Activated CD8-positive, alpha-beta memory T cell treated with anti-CD3 and anti-CD28 coated beads, Interleukin-2, amount 10 ng/mL, durations not matched to agents 7 days and 5 days (primary cell): ENCODE measurements at regions not wholly inside any gene's neighbourhood (a gene's known extent, or its start where the extent isn't known, plus 50 kb on each side); places are given as distances from the start of the nearest gene placed in this dataset.

Source experiments
- ATAC-seq: fragments of 150-1000 bp; cut with Tn5 transposase; one replicate; pipeline ENCODE4 v1.10.0; 2021; ENCODE audit warnings: moderate library complexity
- CTCF ChIA-PET: fragments of 350-600 bp; sonication (Branson Sonifier 250); formaldehyde crosslinking; loops from one replicate; lab custom pipeline; 2021; ENCODE audit warnings: antibody characterized with exemption; lab: Charles Lee
- DNase-seq: peaks from one replicate; pipeline ENCODE4 v3.0.0-alpha.2; 2020
- H3K27ac Mint-ChIP-seq: one replicate; pipeline ENCODE4 v1.8.0; 2021; ENCODE audit warnings: mild to moderate bottlenecking, mixed read lengths
- H3K27me3 Mint-ChIP-seq: one replicate; pipeline ENCODE4 v1.8.0; 2021; ENCODE audit warnings: mixed read lengths
- H3K36me3 Mint-ChIP-seq: one replicate; pipeline ENCODE4 v1.8.0; 2021; ENCODE audit warnings: mild to moderate bottlenecking, mixed read lengths
- H3K4me1 Mint-ChIP-seq: one replicate; pipeline ENCODE4 v1.8.0; 2021; ENCODE audit warnings: mixed read lengths
- H3K4me3 Mint-ChIP-seq: one replicate; pipeline ENCODE4 v1.8.0; 2021; ENCODE audit warnings: mild to moderate bottlenecking, moderate library complexity, mixed read lengths
- H3K9me3 Mint-ChIP-seq: one replicate; pipeline ENCODE4 v1.8.0; 2022; ENCODE audit warnings: low read depth, mixed read lengths

DNA sequence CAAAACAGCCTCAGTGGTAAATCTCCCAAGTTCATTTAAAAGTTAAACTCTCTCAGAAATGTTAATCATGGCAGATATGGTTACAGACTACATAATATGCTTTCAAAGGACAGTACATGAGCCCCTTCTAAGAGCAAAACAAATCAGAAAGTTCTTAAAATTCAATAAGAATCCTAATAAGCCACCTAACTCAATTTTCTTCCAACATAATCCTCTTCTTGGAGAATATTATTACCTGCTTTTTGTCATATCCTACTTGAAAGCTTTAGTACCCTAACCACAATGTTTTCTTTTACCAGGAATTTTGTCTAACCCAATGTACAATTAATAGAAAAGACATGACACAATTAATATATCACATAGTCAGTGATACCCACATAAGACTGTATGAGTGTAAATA lies 236.5 kb upstream of the ATP2B1 start:
- Mint-ChIP-seq H3K4me3 (no peak overlapping the region), H3K27me3 (no peaks in the 10 kb centered on the region), H3K27ac (no peak overlapping the region), H3K9me3 (no peaks in the 10 kb centered on the region), H3K4me1 (peaks cover 17% of the 10 kb centered on the region), H3K36me3 (peaks cover 2% of the 10 kb centered on the region)
- CTCF ChIA-PET: no interaction called here
- DNase-seq: no peak
- no peak for ATAC-seq

DNA sequence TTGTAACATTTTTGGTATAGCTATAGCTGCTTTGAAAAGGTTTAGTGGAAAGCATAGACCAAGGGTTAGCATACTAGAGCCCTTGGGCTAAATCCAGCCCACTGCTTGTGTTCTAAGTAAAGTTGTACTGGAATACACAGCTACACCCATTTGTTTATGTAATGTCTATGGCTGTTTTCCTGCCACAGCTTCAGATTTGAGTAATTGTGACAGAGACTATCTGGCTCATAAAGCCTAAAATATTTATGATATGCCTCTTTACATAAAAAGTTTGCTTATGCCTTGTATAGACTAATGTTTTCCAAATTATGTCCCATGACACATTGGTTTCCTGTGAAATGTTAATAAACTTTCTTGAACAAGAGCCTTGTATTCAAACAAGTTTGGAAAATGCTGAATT lies 234.8 kb upstream of the ATP2B1 start:
- no peak for DNase-seq
- ATAC-seq: no peak
- Mint-ChIP-seq H3K27ac (no peak overlapping the region), H3K27me3 (no peaks in the 10 kb centered on the region), H3K36me3 (peaks cover 2% of the 10 kb centered on the region), H3K9me3 (peaks cover 3% of the 10 kb centered on the region), H3K4me3 (no peak overlapping the region), H3K4me1 (peaks cover 12% of the 10 kb centered on the region)
- CTCF ChIA-PET: no interaction called here

DNA sequence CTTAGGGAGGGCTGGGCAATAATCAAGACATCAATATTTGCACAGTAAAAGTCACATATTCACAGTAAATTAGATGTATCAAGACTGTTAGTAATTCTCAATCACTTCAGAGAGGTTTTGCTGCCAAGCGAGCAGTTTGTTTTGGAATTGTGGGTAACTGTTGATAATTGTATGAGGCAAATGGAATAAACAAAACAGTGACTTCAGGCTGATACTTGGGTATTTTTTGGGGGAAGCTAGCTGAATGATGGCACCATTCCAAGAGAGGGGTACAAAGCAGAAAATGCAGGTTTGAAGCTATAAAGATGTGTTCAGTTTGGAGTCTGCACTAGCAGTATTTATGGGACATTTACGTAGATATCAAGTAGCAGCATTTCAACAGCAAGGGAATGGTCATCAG lies 232.8 kb upstream of the ATP2B1 start:
- Mint-ChIP-seq H3K27ac (no peak overlapping the region), H3K9me3 (peaks cover 3% of the 10 kb centered on the region), H3K36me3 (peaks cover 2% of the 10 kb centered on the region), H3K27me3 (no peaks in the 10 kb centered on the region), H3K4me3 (no peak overlapping the region), H3K4me1 (peaks cover 10% of the 10 kb centered on the region)
- DNase-seq (no peak), ATAC-seq (no peak)
- CTCF ChIA-PET: no interaction called here

DNA sequence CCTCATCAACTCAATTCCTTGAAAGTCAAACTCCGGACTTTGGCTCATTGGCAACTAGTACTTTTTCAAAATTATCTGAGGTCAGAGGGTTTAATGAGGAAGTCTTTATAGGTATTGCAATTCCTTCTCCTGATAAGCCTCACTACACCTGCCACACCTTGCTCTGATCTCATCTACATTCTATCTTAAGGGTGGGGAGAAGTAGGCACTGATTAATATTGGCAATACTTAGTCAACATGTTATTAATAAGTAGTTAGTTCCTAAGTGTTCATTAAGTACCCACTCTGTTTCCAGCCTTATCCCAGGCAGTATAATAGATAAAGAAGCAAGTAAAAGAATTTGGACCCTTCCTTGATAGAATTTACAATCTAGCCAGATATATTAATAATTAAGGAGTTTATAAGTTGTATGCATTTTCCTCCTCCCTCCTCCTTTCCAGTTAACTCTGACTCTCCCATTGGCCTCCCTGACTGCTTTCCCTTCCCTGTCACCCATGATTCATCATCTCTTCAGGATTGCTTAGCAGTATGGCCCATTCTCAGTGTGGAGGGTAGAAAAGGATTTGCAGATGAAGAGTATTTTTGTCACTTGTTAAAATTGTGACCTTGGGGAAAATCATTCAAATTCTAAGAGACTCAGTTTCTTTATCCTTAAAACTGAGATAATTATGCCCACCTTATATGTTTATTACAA lies 231.0 kb upstream of the ATP2B1 start:
- ATAC-seq (no peak), DNase-seq (no peak)
- Mint-ChIP-seq H3K36me3 (peaks cover 2% of the 10 kb centered on the region), H3K4me3 (no peak overlapping the region), H3K27me3 (no peaks in the 10 kb centered on the region), H3K4me1 (peaks cover 22% of the 10 kb centered on the region), H3K27ac (no peak overlapping the region), H3K9me3 (peaks cover 3% of the 10 kb centered on the region)
- CTCF ChIA-PET: no interaction called here

DNA sequence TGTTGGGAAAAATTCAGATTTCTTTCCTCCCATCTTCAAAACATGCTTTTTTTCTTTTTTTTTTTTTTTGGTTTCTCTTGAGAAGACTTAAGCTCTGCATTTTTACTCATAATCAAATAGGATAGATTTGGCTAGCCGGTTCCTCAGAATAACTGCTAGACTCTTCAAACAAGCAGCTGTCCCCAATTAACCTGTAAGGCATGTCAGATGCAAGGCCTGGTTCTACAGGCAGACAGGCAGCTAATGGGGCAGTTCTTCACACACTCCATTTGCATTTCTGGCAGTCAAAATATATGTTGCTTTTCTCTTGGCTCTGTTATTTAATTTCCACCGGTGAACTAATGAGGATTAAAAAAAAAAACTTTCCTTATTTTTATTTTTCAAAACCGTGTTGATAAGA lies 228.0 kb upstream of the ATP2B1 start:
- H3K27ac Mint-ChIP-seq: no peak overlapping the region
- H3K4me3 Mint-ChIP-seq: no peak overlapping the region
- H3K9me3 Mint-ChIP-seq: peaks cover 3% of the 10 kb centered on the region
- DNase-seq (no peak), ATAC-seq (no peak)
- peaks cover 1% of the 10 kb centered on the region for H3K36me3 Mint-ChIP-seq
- H3K4me1 Mint-ChIP-seq: peaks cover 20% of the 10 kb centered on the region
- CTCF ChIA-PET: interaction anchor here (0.7 kb wide), 1 partner anchor 55 kb away, joined by 3 read pairs; no protein-coding TSS in a partner anchor
- H3K27me3 Mint-ChIP-seq: no peaks in the 10 kb centered on the region

DNA sequence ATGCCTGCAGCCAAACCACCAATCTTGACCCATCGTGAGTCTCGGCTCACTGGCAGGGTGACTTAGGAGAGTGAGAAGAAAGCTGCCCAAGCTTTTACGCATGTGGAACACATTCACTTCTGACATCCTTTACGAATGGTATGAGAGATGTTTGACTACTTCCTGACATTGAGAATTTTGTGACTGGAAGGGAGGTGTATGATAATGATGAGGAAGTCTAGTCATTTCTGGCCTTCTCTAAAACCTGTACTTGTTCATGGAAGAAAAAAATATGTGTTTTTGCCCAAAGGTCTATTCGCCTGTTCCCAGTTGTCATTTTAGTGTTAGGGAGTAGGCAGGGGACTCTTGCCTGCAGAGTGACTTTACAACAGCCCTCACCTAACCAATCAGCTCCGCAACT lies 227.2 kb upstream of the ATP2B1 start:
- DNase-seq (no peak), ATAC-seq (peak; percentile 49)
- H3K27ac Mint-ChIP-seq: no peak overlapping the region
- peaks cover 3% of the 10 kb centered on the region for H3K9me3 Mint-ChIP-seq
- peaks cover 1% of the 10 kb centered on the region for H3K36me3 Mint-ChIP-seq
- CTCF ChIA-PET: interaction anchor here (0.7 kb wide), 1 partner anchor 56 kb away, joined by 3 read pairs; no protein-coding TSS in a partner anchor
- H3K4me1 Mint-ChIP-seq: peaks cover 20% of the 10 kb centered on the region
- H3K27me3 Mint-ChIP-seq: no peaks in the 10 kb centered on the region
- no peak overlapping the region for H3K4me3 Mint-ChIP-seq

DNA sequence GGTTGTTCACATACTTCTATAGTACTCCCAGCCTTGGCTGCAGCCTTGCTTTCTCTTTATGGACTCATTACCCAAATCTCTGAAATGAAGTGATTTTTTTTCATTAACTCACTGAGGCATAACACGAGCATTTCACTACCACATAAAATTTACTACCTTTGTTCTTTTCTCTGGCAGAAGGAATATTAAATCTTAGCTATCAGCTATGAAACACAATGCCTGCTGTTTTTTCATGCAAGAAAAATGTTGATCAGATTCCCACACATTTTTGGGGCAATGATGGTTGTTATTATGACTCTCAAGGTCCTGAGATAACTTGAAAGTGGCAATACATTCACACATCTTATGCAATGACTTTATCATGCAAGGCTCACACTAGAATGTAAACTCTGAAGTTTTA lies 225.3 kb upstream of the ATP2B1 start:
- H3K27me3 Mint-ChIP-seq: no peaks in the 10 kb centered on the region
- H3K4me1 Mint-ChIP-seq: peaks cover 20% of the 10 kb centered on the region
- peaks cover 1% of the 10 kb centered on the region for H3K36me3 Mint-ChIP-seq
- DNase-seq: no peak
- H3K27ac Mint-ChIP-seq: no peak overlapping the region
- no peak for ATAC-seq
- CTCF ChIA-PET: interaction anchor here (1.0 kb wide), 1 partner anchor 15 kb away, joined by 3 read pairs; no protein-coding TSS in a partner anchor
- H3K9me3 Mint-ChIP-seq: no peaks in the 10 kb centered on the region
- no peak overlapping the region for H3K4me3 Mint-ChIP-seq

DNA sequence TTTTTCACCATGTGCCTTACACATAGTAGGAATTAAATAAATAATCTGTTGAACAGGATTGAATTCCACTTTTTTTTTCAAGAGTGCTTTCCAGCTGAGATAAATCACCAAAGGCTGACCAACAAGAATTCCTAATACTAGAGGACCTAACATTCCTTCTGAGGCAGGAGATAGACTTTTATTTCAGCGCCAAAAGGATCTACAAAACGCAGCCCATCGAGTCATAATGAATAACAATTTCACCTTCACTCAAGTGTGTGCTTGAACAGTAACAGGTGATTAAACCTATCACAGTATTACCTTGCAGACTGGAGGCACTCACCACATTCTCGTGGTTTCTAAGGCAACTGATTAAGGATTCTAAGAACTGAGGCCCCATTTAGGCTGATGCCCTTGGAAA lies 224.3 kb upstream of the ATP2B1 start:
- Mint-ChIP-seq H3K27me3 (no peaks in the 10 kb centered on the region), H3K36me3 (peaks cover 1% of the 10 kb centered on the region), H3K4me3 (no peak overlapping the region), H3K9me3 (no peaks in the 10 kb centered on the region), H3K27ac (no peak overlapping the region), H3K4me1 (peaks cover 20% of the 10 kb centered on the region)
- no peak for ATAC-seq
- DNase-seq: no peak
- CTCF ChIA-PET: interaction anchor here (1.0 kb wide), 1 partner anchor 14 kb away, joined by 3 read pairs; no protein-coding TSS in a partner anchor

DNA sequence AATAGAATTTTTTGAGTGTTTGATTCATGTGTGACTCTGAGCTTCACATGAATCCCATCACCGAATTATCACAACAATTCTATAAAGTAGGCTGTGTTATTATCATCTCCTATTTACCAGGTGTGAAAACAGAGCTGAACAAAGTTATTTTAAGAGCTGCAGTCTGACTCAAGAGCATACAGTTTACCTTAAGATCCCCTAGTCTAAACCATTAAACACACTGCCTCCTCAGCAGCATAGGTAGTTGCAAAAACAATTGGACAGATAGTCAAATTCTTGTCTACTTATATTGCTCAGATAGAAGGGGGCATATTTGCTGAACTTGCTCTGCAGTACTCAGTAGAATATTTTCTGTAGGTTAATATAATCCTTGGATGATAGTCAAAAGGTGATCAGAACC lies 219.8 kb upstream of the ATP2B1 start:
- H3K36me3 Mint-ChIP-seq: no peaks in the 10 kb centered on the region
- no peak for ATAC-seq
- H3K9me3 Mint-ChIP-seq: no peaks in the 10 kb centered on the region
- no peak overlapping the region for H3K4me3 Mint-ChIP-seq
- no peak for DNase-seq
- H3K4me1 Mint-ChIP-seq: peaks cover 13% of the 10 kb centered on the region
- CTCF ChIA-PET: no interaction called here
- no peaks in the 10 kb centered on the region for H3K27me3 Mint-ChIP-seq
- H3K27ac Mint-ChIP-seq: no peak overlapping the region

DNA sequence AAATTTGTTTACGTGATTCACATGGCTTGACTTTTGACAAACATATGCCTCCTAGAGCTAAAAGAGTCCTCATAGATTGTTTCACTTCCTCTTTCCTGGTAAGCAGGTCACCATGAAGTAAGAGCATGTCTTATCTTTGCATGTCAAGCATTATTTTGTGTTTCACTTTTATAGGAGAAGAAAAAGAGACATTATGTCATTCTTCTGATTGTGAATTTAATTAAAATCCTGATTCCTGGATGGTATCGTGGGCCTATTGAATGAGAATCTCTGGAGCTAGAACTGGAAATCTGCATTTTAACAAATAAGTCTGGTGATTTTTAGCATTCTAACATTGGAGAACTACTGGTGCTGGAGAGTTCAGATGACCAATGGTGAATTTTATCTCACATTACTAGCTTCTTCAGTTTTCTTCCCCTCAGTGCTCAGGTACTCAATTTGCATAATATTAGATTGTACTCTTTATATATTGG lies 218.6 kb upstream of the ATP2B1 start:
- peaks cover under 1% of the 10 kb centered on the region for H3K9me3 Mint-ChIP-seq
- no peak overlapping the region for H3K4me3 Mint-ChIP-seq
- DNase-seq (no peak), ATAC-seq (no peak)
- H3K27ac Mint-ChIP-seq: no peak overlapping the region
- no peaks in the 10 kb centered on the region for H3K27me3 Mint-ChIP-seq
- H3K4me1 Mint-ChIP-seq: peaks cover 6% of the 10 kb centered on the region
- no peaks in the 10 kb centered on the region for H3K36me3 Mint-ChIP-seq
- CTCF ChIA-PET: no interaction called here

DNA sequence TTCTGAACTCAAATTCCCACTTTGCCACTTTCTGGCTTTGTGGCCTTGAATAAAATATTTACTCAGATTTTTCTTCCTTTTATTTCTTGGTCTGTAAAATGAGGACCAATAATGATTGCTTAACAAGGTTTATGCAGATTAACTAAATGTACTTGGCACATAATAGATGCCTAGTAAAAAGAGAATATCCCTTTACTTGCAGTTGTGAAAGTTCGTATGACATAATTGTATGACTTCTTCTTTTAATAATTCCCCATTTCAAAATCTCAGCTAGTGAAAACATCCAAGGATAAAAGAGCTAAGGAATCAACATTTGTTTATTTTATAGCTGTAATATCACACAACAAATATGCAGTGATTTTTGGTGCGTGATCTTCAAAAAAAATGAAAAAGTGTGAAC lies 215.6 kb upstream of the ATP2B1 start:
- Mint-ChIP-seq H3K27ac (no peak overlapping the region), H3K4me1 (peaks cover 5% of the 10 kb centered on the region), H3K9me3 (peaks cover 3% of the 10 kb centered on the region), H3K36me3 (no peaks in the 10 kb centered on the region), H3K27me3 (no peaks in the 10 kb centered on the region), H3K4me3 (no peak overlapping the region)
- CTCF ChIA-PET: interaction anchor here (1.7 kb wide), 1 partner anchor 61 kb away, joined by 5 read pairs; no protein-coding TSS in a partner anchor
- DNase-seq: no peak
- no peak for ATAC-seq

DNA sequence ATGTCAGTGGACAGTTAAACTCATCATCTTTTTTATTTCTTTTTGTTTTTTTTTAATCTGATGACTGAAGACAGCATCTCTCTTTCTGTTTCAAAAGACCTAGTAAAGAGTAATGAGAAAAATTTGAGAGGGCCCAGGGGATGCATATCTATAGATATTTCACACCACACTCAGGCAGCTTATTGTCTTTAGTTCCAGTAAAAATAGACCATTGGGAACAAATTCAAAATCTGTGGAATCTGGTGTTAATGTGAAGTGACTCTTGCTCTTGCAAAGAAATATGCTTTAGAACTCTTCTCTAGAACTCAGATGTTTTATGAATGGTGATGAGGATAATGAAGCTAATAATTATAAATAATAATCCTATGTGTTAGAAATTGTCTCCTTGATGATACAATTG lies 214.5 kb upstream of the ATP2B1 start:
- DNase-seq (no peak), ATAC-seq (no peak)
- no peak overlapping the region for H3K27ac Mint-ChIP-seq
- peaks cover 5% of the 10 kb centered on the region for H3K4me1 Mint-ChIP-seq
- peaks cover 3% of the 10 kb centered on the region for H3K9me3 Mint-ChIP-seq
- CTCF ChIA-PET: no interaction called here
- no peaks in the 10 kb centered on the region for H3K27me3 Mint-ChIP-seq
- no peaks in the 10 kb centered on the region for H3K36me3 Mint-ChIP-seq
- H3K4me3 Mint-ChIP-seq: no peak overlapping the region

DNA sequence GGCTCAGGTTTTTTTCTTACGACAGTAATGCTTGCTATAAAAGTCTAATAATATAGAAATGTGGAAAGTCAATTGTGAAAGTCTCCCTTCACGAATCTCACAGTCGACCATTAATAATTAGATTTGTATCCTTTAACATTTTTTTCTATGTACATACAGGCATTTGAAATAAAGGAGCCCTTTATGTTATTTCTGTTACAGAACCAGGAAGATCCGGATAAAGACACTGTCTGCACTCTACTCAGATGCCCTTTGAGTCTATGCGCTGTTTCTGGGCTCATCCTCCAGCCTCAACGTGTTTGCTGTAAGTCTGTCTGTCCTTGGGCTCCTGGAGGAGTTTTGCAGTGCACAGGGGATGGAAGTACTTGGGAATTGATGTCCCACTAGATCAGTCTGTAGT lies 212.2 kb upstream of the ATP2B1 start:
- Mint-ChIP-seq H3K9me3 (peaks cover 3% of the 10 kb centered on the region), H3K27me3 (no peaks in the 10 kb centered on the region), H3K36me3 (no peaks in the 10 kb centered on the region), H3K4me3 (no peak overlapping the region), H3K27ac (no peak overlapping the region), H3K4me1 (no peaks in the 10 kb centered on the region)
- DNase-seq (no peak), ATAC-seq (no peak)
- CTCF ChIA-PET: no interaction called here

DNA sequence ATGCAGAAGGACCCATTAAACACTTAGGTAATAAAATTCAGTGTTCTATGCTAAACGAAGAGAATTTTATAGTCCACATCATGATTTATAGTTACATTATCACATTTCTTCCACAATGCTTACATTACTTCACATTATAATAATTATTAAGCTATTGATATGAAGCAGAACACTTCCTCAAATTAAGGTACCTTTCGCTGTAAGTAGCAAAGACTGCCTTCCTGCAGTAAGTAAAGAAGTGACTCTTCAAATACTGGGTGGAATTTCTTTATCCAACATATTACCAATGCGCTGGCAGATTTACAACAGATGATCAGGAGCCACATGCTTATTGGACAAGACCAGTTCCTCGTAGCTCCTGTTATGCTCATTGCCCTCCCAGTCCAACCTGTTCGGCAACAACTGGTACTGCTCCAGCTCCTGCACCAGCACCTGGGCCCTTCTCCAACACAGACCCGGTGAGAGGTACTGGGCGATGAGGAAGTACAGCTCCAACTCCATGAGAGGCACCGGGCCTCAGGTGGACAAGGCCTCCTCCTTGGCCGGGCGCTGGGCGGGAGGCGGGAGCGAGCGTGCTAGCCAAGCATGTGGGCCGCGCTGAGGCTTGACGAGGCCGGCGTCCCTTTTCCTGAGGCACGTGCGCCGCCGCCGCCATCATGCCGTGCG lies 210.7 kb upstream of the ATP2B1 start:
- Mint-ChIP-seq H3K9me3 (peaks cover 3% of the 10 kb centered on the region), H3K4me1 (no peaks in the 10 kb centered on the region), H3K36me3 (no peaks in the 10 kb centered on the region), H3K27ac (no peak overlapping the region), H3K4me3 (no peak overlapping the region), H3K27me3 (no peaks in the 10 kb centered on the region)
- DNase-seq (no peak), ATAC-seq (no peak)
- CTCF ChIA-PET: interaction anchor here (1.3 kb wide), 1 partner anchor 14 kb away, joined by 3 read pairs; no protein-coding TSS in a partner anchor
